Gastrocnemius medialis (tissue), 4 donors: ENCODE measurements at regions not wholly inside any gene's neighbourhood (a gene's known extent, or its start where the extent isn't known, plus 50 kb on each side); places are given as distances from the start of the nearest gene placed in this dataset.

Source experiments
- ATAC-seq, 2 donors: fragments of 150-250 bp; one replicate each; pipeline ENCODE4 v1.9.1; 2016
- DNase-seq, 2 donors: peaks; one replicate each; pipeline ENCODE4 v3.0.0-alpha.2; 2019
- H3K27ac ChIP-seq, 4 donors: fragments of 200-600 bp; sonication (generic); 1 replicate in 1 of 4; 2 replicates in 3 of 4; pipeline ENCODE4 v1.5.1; 2016 to 2018; ENCODE audit warnings: mild to moderate bottlenecking in 2 of 4, moderate library complexity in 1 of 4
- H3K27me3 ChIP-seq, 3 donors: fragments of 200-600 bp; sonication (generic) in 2 of 3; 1 replicate in 1 of 3; 2 replicates in 2 of 3; pipeline versions ENCODE4 v1.5.1 to v1.6.0; 2016 to 2019; ENCODE audit warnings: mild to moderate bottlenecking in 1 of 3, moderate library complexity in 1 of 3
- H3K36me3 ChIP-seq, 2 donors: fragments of 200-600 bp; sonication (generic) in 1 of 2; one replicate each; pipeline ENCODE4 v1.5.1; 2017 to 2018
- H3K4me1 ChIP-seq, 2 donors: fragments of 200-600 bp; sonication (generic) in 1 of 2; one replicate each; pipeline ENCODE4 v1.5.1; 2016 to 2017; ENCODE audit warnings: mild to moderate bottlenecking in 2 of 2
- H3K4me3 ChIP-seq, 4 donors: fragments of 200-600 bp; sonication (generic) in 3 of 4; 1 replicate in 1 of 4; 2 replicates in 3 of 4; pipeline ENCODE4 v1.5.1; 2016 to 2019; ENCODE audit warnings: mild to moderate bottlenecking in 2 of 4
- H3K9me3 ChIP-seq, 3 donors: fragments of 200-600 bp; sonication (generic) in 2 of 3; 1 replicate in 1 of 3; 2 replicates in 2 of 3; pipeline ENCODE4 v1.5.1; 2016 to 2019
- POLR2A ChIP-seq, 2 donors: fragments of 450-650 bp; IDR thresholded peaks; one replicate each; pipeline ENCODE4 v1.6.1; 2017; ENCODE audit warnings: antibody characterized with exemption in 2 of 2, mild to moderate bottlenecking in 2 of 2, moderate library complexity in 2 of 2
- in situ Hi-C, 4 donors: fragments of 200-750 bp; cut with MboI; loops; one replicate each; pipeline versions ENCODE4 v1.15.0 to v1.8.0; 2017; ENCODE audit warnings: low sequenced_read_pairs in 4 of 4
- intact Hi-C: fragments of 100-400 bp; cut with DNase I; formaldehyde crosslinking; loops from one replicate; pipeline ENCODE4 v1.15.1; 2023; ENCODE audit warnings: low total_unique reads
- TF ChIP-seq, protein P1 (sequence below), 5 experiments: fragments of 450-650 bp in 3 of 5; fragments of 200-600 bp in 2 of 5; sonication (generic) in 2 of 5; IDR thresholded peaks in 4 of 5; conservative IDR thresholded peaks in 1 of 5; 1 replicate in 4 of 5; 2 replicates in 1 of 5; pipeline ENCODE4 v1.5.1; 2016 to 2019; ENCODE audit warnings: antibody characterized with exemption in 5 of 5, mild to moderate bottlenecking in 3 of 5, moderate library complexity in 3 of 5

DNA sequence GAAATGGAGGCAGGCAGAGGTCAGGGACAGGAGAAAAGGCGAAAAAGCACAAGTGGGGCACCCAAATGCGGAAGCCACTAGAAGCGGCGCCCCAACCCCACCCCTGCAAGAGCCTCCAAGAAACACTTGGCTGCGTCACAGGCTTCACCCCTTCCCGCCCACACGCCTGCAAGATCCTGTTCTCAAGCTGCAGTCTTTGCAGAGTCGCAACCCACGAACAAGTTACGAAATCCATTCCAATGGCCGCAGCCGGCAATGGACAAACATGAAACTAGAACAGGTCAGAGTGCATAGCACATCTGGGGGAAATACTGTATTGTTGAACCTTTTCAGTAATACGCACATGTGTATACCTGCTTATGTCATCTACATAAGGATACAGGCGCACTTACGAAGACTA, 103.6 kb downstream of the PSMG1 start:
- ATAC-seq (no peak), DNase-seq (peak; percentile 47 to 61)
- Histone ChIP-seq H3K4me1 (peaks cover 0 to 5% of the 10 kb centered on the region in 2 donors), H3K27me3 (no peaks in the 10 kb centered on the region), H3K36me3 (no peaks in the 10 kb centered on the region), H3K9me3 (no peaks in the 10 kb centered on the region), H3K4me3 (no peak overlapping the region), H3K27ac (no peak overlapping the region)
- no peak for TF ChIP-seq POLR2A (IDR thresholded peaks at IDR 0.05)
- TF ChIP-seq, protein P1, sequence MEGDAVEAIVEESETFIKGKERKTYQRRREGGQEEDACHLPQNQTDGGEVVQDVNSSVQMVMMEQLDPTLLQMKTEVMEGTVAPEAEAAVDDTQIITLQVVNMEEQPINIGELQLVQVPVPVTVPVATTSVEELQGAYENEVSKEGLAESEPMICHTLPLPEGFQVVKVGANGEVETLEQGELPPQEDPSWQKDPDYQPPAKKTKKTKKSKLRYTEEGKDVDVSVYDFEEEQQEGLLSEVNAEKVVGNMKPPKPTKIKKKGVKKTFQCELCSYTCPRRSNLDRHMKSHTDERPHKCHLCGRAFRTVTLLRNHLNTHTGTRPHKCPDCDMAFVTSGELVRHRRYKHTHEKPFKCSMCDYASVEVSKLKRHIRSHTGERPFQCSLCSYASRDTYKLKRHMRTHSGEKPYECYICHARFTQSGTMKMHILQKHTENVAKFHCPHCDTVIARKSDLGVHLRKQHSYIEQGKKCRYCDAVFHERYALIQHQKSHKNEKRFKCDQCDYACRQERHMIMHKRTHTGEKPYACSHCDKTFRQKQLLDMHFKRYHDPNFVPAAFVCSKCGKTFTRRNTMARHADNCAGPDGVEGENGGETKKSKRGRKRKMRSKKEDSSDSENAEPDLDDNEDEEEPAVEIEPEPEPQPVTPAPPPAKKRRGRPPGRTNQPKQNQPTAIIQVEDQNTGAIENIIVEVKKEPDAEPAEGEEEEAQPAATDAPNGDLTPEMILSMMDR (IDR thresholded peaks at IDR 0.05 in 4 of 5, conservative IDR thresholded peaks at IDR 0.05 in 1 of 5) = no peak
- intact Hi-C loops = no loop called here
- in situ Hi-C loops = no loop called here

- intact Hi-C loops (no loop called here), in situ Hi-C loops (no loop called here)
- H3K4me3 ChIP-seq = no peak overlapping the region
- ATAC-seq (no peak), DNase-seq (no peak)
- no peak for TF ChIP-seq POLR2A (IDR thresholded peaks at IDR 0.05)
- TF ChIP-seq, protein P1 (IDR thresholded peaks at IDR 0.05 in 4 of 5, conservative IDR thresholded peaks at IDR 0.05 in 1 of 5) = no peak
- H3K27me3 ChIP-seq = no peaks in the 10 kb centered on the region
- no peaks in the 10 kb centered on the region for H3K36me3 ChIP-seq
- peaks cover 0 to 5% of the 10 kb centered on the region in 2 donors for H3K4me1 ChIP-seq
- H3K27ac ChIP-seq = no peak overlapping the region
- no peaks in the 10 kb centered on the region for H3K9me3 ChIP-seq
These were observed 104.8 kb downstream of the PSMG1 start for GRCh38 chr21:39078322-39079065.

DNA sequence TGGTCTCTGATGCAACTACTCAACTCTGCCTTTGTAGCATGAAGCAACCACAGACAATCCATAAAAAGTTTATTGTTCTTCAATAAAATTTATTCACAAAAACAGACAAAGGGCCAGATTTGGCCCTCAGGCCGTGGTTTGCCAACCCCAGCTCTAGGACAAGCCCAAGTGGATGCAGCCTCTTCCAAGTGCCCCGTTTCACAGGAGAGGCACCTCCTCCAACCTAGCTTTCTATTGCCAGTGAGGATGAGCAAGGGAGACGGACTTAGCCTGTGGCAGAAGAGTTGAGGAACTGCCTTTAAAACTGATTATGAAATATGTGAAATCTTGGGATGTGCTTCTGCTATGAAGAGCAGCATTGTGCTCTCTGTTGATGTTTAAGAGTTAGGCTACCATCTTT, 105.4 kb downstream of the PSMG1 start:
- Histone ChIP-seq H3K9me3 (no peaks in the 10 kb centered on the region), H3K27me3 (no peaks in the 10 kb centered on the region), H3K36me3 (no peaks in the 10 kb centered on the region), H3K4me1 (peaks cover 0 to 4% of the 10 kb centered on the region in 2 donors), H3K4me3 (no peak overlapping the region), H3K27ac (no peak overlapping the region)
- no peak for DNase-seq
- no peak for ATAC-seq
- TF ChIP-seq, protein P1 (IDR thresholded peaks at IDR 0.05 in 4 of 5, conservative IDR thresholded peaks at IDR 0.05 in 1 of 5) = no peak
- TF ChIP-seq POLR2A (IDR thresholded peaks at IDR 0.05) = no peak
- in situ Hi-C loops = no loop called here
- intact Hi-C loops = no loop called here

GRCh38 chr21:39074508-39074907, 108.7 kb downstream of the PSMG1 start:
- H3K9me3 ChIP-seq = no peaks in the 10 kb centered on the region
- no peak for DNase-seq
- no peaks in the 10 kb centered on the region for H3K27me3 ChIP-seq
- no peak overlapping the region for H3K27ac ChIP-seq
- H3K4me3 ChIP-seq = no peak overlapping the region
- in situ Hi-C loops = no loop called here
- ATAC-seq = no peak
- no peaks in the 10 kb centered on the region for H3K4me1 ChIP-seq
- TF ChIP-seq, protein P1 (IDR thresholded peaks at IDR 0.05 in 4 of 5, conservative IDR thresholded peaks at IDR 0.05 in 1 of 5) = no peak
- no peak for TF ChIP-seq POLR2A (IDR thresholded peaks at IDR 0.05)
- H3K36me3 ChIP-seq = no peaks in the 10 kb centered on the region
- intact Hi-C loops = no loop called here

- no peaks in the 10 kb centered on the region for H3K27me3 ChIP-seq
- no peak for ATAC-seq
- no peaks in the 10 kb centered on the region for H3K9me3 ChIP-seq
- no peaks in the 10 kb centered on the region for H3K4me1 ChIP-seq
- TF ChIP-seq, protein P1 (IDR thresholded peaks at IDR 0.05 in 4 of 5, conservative IDR thresholded peaks at IDR 0.05 in 1 of 5) = no peak
- no peak for TF ChIP-seq POLR2A (IDR thresholded peaks at IDR 0.05)
- no peak for DNase-seq
- no peak overlapping the region for H3K4me3 ChIP-seq
- intact Hi-C loops = no loop called here
- in situ Hi-C loops = no loop called here
- no peak overlapping the region for H3K27ac ChIP-seq
- no peaks in the 10 kb centered on the region for H3K36me3 ChIP-seq
These were observed 109.5 kb downstream of the PSMG1 start for GRCh38 chr21:39073717-39074116.
